HG03558 (cell line): ENCODE measurements at regions not wholly inside any gene's neighbourhood (a gene's known extent, or its start where the extent isn't known, plus 50 kb on each side); places are given as distances from the start of the nearest gene placed in this dataset.
"Not testable (repeated sequence)": the region's sequence is repeated elsewhere in the genome, so short reads cannot be mapped to it uniquely, and the experiment has no call there.

Experiments used
- ATAC-seq: cut with Tn5 transposase; IDR thresholded peaks from one replicate; pipeline ENCODE4 v1.9.1; 2021; ENCODE audit warnings: moderate number of reproducible peaks; ENCODE audit not compliant: unreplicated experiment; ENCODE audit errors: extremely low read depth

GRCh38 chr2:7845332-7845731 is 836.5 kb upstream of the ID2 start:
- ATAC-seq, result no peak

- no peak for ATAC-seq
Observed at GRCh38 chr2:7846607-7847006, 835.2 kb upstream of the ID2 start.

- ATAC-seq, result no peak
Observed at GRCh38 chr2:7847321-7847720, 834.5 kb upstream of the ID2 start.

- no peak for ATAC-seq
Observed at GRCh38 chr2:7849027-7849426, 832.8 kb upstream of the ID2 start.

- ATAC-seq, result no peak
Observed at GRCh38 chr2:7849531-7849930, 832.3 kb upstream of the ID2 start.

- ATAC-seq, result no peak
Observed at GRCh38 chr2:7852546-7852945, 829.3 kb upstream of the ID2 start.

- ATAC-seq, result no peak
Observed at GRCh38 chr2:7857904-7858303, 824.0 kb upstream of the ID2 start.

- ATAC-seq, result no peak
Observed at GRCh38 chr2:7858624-7859023, 823.2 kb upstream of the ID2 start.

GRCh38 chr2:7860693-7861092 is 821.2 kb upstream of the ID2 start:
- ATAC-seq, result no peak

- no peak for ATAC-seq
Observed at GRCh38 chr2:7861910-7862702, 819.8 kb upstream of the ID2 start.

- ATAC-seq, result no peak
Observed at GRCh38 chr2:7866104-7866503, 815.8 kb upstream of the ID2 start.

- no peak for ATAC-seq
Observed at GRCh38 chr2:7866825-7867224, 815.0 kb upstream of the ID2 start.

GRCh38 chr2:7867867-7868266 is 814.0 kb upstream of the ID2 start:
- no peak for ATAC-seq

- no peak for ATAC-seq
Observed at GRCh38 chr2:7868836-7869235, 813.0 kb upstream of the ID2 start.

- ATAC-seq, result not testable (repeated sequence)
Observed at GRCh38 chr2:7876445-7876844, 805.4 kb upstream of the ID2 start.

- not testable (repeated sequence) for ATAC-seq
Observed at GRCh38 chr2:7878266-7878665, 803.6 kb upstream of the ID2 start.

- ATAC-seq, result no peak
Observed at GRCh38 chr2:7878786-7879482, 802.9 kb upstream of the ID2 start.

- no peak for ATAC-seq
Observed at GRCh38 chr2:7879483-7879835, 802.4 kb upstream of the ID2 start.

GRCh38 chr2:7880126-7880525 is 801.7 kb upstream of the ID2 start:
- ATAC-seq, result no peak

GRCh38 chr2:7880566-7880965 is 801.3 kb upstream of the ID2 start:
- ATAC-seq, result no peak

- ATAC-seq, result no peak
Observed at GRCh38 chr2:7881063-7881462, 800.8 kb upstream of the ID2 start.

- ATAC-seq, result no peak
Observed at GRCh38 chr2:7881466-7881865, 800.4 kb upstream of the ID2 start.
